Erythroblast (primary cell): ENCODE measurements at regions not wholly inside any gene's neighbourhood (a gene's known extent, or its start where the extent isn't known, plus 50 kb on each side); places are given as distances from the start of the nearest gene placed in this dataset.

Experiments
- GATA1 ChIP-seq: IDR thresholded peaks from 2 replicates; pipeline ENCODE4 v1.6.1; 2011; ENCODE audit warnings: low read depth, mild to moderate bottlenecking, control low read depth, low read length, moderate library complexity
- POLR2A ChIP-seq: IDR thresholded peaks from 2 replicates; pipeline ENCODE4 v1.6.1; 2011; ENCODE audit warnings: mild to moderate bottlenecking, low read length

DNA sequence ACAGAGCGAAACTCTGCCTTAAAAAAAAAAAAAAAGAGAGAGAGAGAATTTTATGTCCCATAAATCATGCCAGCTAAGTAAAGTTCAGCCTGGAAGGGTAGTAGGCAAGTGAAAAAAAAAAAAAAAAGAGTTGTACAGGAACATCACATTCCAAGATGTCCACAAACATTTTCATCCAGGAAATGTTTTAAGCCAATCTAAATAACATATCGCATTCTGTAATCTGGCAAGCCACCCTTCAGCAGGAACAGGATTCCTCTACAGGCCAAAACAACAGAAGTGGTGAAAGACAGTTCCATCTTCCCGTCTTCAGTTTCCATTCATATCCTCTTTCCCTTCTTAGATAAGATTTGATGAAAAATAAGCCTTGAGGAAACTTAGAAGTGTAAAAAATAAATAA lies 1108.1 kb upstream of the DDX18 start:
- TF ChIP-seq POLR2A (no peak), GATA1 (no peak)
